ENCODE measurements at regions not wholly inside any gene's neighbourhood (a gene's known extent, or its start where the extent isn't known, plus 50 kb on each side); places are given as distances from the start of the nearest gene placed in this dataset.

DNA sequence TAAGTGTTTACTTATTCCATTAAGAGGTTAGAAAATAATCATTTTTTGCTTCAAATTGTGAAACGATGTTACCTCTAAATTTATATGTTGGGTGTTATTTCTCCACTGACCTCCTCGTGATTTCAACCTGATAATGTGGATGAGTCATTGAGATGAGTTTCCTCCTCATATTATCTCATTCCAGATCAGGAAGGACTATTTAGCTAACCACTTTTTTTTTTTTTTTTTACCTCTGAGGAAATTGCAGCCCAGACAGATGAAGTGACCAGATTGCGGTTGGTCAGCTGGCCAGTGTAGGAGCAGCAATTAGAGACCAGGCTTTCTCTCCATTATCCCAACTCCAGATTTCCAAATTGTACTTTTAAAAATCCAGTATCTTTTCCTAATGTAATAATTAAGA, 248.7 kb downstream of the FZD1 start:
- Histone ChIP-seq H3K27me3 (ENCODE audit: low read depth) (no peaks in the 10 kb centered on the region), H3K4me1 (no peaks in the 10 kb centered on the region)

DNA sequence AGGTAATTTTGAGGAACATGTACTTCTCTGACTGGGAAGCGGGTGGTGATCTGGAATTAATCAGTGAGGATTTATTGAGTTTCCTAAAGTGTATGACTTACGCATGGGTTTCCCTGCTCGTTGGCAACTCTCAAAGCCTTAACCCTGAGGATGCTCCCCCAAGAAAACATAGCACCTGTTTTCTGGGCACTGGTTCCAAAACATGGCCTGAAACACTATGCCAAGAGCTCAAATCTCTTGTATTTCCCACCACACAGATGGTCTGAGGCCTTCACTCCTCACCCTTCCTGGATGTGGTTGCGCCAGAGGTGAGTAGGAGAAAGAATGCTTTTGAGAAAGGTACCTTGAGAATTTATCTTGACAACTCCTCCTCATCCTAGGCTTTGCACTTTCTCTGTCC, 250.4 kb downstream of the FZD1 start:
- no peak for DNase-seq
- intact Hi-C loops (cut with micrococcal nuclease): no loop called here
- H3K27me3 ChIP-seq (ENCODE audit: low read depth): no peaks in the 10 kb centered on the region
- H3K4me1 ChIP-seq: no peaks in the 10 kb centered on the region
- no peak overlapping the region for H3K27ac ChIP-seq (replicated peaks)
- TF ChIP-seq, protein P1, sequence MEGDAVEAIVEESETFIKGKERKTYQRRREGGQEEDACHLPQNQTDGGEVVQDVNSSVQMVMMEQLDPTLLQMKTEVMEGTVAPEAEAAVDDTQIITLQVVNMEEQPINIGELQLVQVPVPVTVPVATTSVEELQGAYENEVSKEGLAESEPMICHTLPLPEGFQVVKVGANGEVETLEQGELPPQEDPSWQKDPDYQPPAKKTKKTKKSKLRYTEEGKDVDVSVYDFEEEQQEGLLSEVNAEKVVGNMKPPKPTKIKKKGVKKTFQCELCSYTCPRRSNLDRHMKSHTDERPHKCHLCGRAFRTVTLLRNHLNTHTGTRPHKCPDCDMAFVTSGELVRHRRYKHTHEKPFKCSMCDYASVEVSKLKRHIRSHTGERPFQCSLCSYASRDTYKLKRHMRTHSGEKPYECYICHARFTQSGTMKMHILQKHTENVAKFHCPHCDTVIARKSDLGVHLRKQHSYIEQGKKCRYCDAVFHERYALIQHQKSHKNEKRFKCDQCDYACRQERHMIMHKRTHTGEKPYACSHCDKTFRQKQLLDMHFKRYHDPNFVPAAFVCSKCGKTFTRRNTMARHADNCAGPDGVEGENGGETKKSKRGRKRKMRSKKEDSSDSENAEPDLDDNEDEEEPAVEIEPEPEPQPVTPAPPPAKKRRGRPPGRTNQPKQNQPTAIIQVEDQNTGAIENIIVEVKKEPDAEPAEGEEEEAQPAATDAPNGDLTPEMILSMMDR (IDR thresholded peaks at IDR 0.05; ENCODE audit: borderline replicate concordance): no peak
- H3K9me3 ChIP-seq (replicated peaks): no peaks in the 10 kb centered on the region
- no peak overlapping the region for H3K4me3 ChIP-seq
- H3K36me3 ChIP-seq: no peaks in the 10 kb centered on the region

More for the DNA sequence above, 248.7 kb downstream of the FZD1 start:
- intact Hi-C loops (cut with micrococcal nuclease): no loop called here
- Histone ChIP-seq H3K27ac (replicated peaks) (no peak overlapping the region), H3K36me3 (no peaks in the 10 kb centered on the region), H3K4me3 (no peak overlapping the region), H3K9me3 (replicated peaks) (no peaks in the 10 kb centered on the region)
- TF ChIP-seq, protein P1 (IDR thresholded peaks at IDR 0.05; ENCODE audit: borderline replicate concordance): no peak
- no peak for DNase-seq

DNA sequence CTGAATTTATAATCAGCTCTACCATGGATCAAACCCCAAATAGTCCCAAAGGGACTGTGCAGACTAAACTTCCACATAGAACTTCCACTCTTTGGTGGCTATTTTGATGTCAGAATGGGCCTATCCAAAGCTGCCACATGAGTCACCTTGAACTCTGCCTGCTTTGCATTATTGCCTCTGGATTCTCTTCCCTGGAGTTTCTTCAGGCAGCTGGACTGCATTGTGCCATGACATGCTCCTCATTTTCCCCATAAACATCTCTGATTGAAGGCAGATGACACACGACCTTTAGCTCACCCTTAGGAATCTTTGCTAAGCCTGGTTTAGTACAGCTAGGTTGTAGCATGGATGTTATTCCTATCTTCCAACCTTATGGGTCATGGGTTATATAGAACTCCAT, 251.7 kb downstream of the FZD1 start:
- Histone ChIP-seq H3K4me3 (no peak overlapping the region), H3K27ac (replicated peaks) (no peak overlapping the region), H3K9me3 (replicated peaks) (no peaks in the 10 kb centered on the region), H3K36me3 (no peaks in the 10 kb centered on the region), H3K27me3 (ENCODE audit: low read depth) (no peaks in the 10 kb centered on the region), H3K4me1 (no peaks in the 10 kb centered on the region)
- intact Hi-C loops (cut with micrococcal nuclease): no loop called here
- TF ChIP-seq, protein P1 (IDR thresholded peaks at IDR 0.05; ENCODE audit: borderline replicate concordance): no peak
- DNase-seq: no peak

DNA sequence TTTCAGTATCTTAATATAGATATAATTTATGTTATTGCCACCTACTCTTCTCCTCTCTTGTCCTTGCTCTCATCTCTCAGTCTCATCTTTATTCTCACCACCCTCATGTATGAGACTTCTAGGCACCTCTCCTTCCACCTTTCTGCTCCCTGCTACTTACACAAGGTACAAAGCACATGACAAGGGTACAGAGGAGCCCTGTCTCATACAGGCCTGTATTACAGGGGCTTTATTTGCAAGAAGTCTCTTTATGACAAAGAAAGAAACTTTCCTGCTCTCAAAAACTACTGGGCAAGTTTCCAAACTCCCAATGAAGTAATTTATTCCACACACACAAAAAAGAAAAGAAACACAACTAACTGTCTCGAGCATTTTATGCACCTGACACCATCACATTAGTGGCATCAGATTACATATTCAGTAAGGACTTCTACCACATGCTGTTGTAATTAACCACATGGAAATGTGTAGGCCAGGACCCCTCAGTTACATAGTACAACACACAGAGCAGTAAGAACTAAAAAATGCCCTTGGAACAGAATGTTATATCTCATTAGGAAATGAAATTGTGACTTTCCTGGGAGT, 253.1 kb downstream of the FZD1 start:
- Histone ChIP-seq H3K27ac (replicated peaks) (no peak overlapping the region), H3K4me1 (no peaks in the 10 kb centered on the region), H3K27me3 (ENCODE audit: low read depth) (no peaks in the 10 kb centered on the region), H3K36me3 (no peaks in the 10 kb centered on the region), H3K9me3 (replicated peaks) (no peaks in the 10 kb centered on the region), H3K4me3 (no peak overlapping the region)
- no peak for DNase-seq
- TF ChIP-seq, protein P1 (IDR thresholded peaks at IDR 0.05; ENCODE audit: borderline replicate concordance): no peak
- intact Hi-C loops (cut with micrococcal nuclease): no loop called here

DNA sequence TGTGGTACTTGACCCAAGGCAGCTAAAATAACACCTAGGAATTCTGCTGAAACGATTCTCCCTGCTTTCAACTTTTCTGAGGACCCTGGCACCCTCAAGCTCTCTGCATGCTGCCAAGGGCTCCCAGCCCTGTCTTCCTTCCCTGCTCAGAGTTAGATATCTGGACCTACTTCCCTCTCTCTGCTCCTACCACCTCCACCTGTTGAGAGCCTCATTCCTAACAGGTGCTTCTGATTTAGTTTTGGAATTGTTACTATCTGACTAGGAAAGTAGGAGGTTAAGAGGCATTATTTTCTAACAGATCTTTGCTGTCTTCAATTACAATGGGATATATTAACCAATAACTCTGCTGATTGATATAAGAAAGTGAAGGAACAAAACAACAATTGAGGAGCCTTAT, 253.8 kb downstream of the FZD1 start:
- DNase-seq: no peak
- TF ChIP-seq, protein P1 (IDR thresholded peaks at IDR 0.05; ENCODE audit: borderline replicate concordance): no peak
- intact Hi-C loops (cut with micrococcal nuclease): no loop called here
- H3K9me3 ChIP-seq (replicated peaks): no peaks in the 10 kb centered on the region
- no peak overlapping the region for H3K27ac ChIP-seq (replicated peaks)
- H3K27me3 ChIP-seq (ENCODE audit: low read depth): no peaks in the 10 kb centered on the region
- H3K4me1 ChIP-seq: no peaks in the 10 kb centered on the region
- no peak overlapping the region for H3K4me3 ChIP-seq
- H3K36me3 ChIP-seq: no peaks in the 10 kb centered on the region
